ENCODE measurements at regions not wholly inside any gene's neighbourhood (a gene's known extent, or its start where the extent isn't known, plus 50 kb on each side); places are given as distances from the start of the nearest gene placed in this dataset.

- Histone ChIP-seq H3K4ac (ENCODE audit: low read length) (no peak overlapping the region), H4K91ac (ENCODE audit: low read depth, low read length, poor library complexity) (no peak overlapping the region), H3K4me3 (ENCODE audit: low read length in 2 of 2) (peak overlapping the region; percentile 53 to 79), H3K9ac (ENCODE audit: low read depth, low read length, poor library complexity) (no peak overlapping the region), H3K4me1 (ENCODE audit: control insufficient read depth in 2 of 2, insufficient read depth in 1 of 2, low read depth in 1 of 2, low read length in 2 of 2) (peaks cover 0 to 10% of the 10 kb centered on the region in 2 donors), H4K8ac (ENCODE audit: low read depth, low read length) (no peak overlapping the region), H3K27me3 (ENCODE audit: control insufficient read depth in 3 of 3, insufficient read depth in 3 of 3, low read depth in 1 of 3, low read length in 3 of 3) (peaks cover 0 to 11% (median 0%) of the 10 kb centered on the region in 3 experiments), H3K9me3 (replicated peaks in 1 of 2; ENCODE audit: control insufficient read depth in 2 of 2, insufficient read depth in 1 of 2, low read depth in 1 of 2, low read length in 2 of 2) (no peaks in the 10 kb centered on the region), H3K23ac (ENCODE audit: low read depth, low read length, poor library complexity) (no peak overlapping the region), H3K4me2 (ENCODE audit: insufficient read depth, low read length, poor library complexity, severe bottlenecking) (peak overlapping the region; percentile 48), H2AK5ac (ENCODE audit: low read depth, low read length) (no peak overlapping the region), H2BK120ac (ENCODE audit: low read depth, low read length) (no peak overlapping the region), H3K36me3 (replicated peaks in 1 of 2; ENCODE audit: control insufficient read depth in 2 of 2, insufficient read depth in 2 of 2, low read length in 2 of 2) (peaks cover 0 to 11% of the 10 kb centered on the region in 2 donors), H2BK5ac (ENCODE audit: low read length) (no peak overlapping the region), H3K27ac (replicated peaks; ENCODE audit: low read length) (peak overlapping the region; percentile 91), H2AFZ (ENCODE audit: low read length) (peak overlapping the region; percentile 86), H2BK15ac (ENCODE audit: low read length) (no peak overlapping the region), H3K18ac (ENCODE audit: low read length) (no peak overlapping the region), H3K79me1 (ENCODE audit: low read depth, low read length) (no peaks in the 10 kb centered on the region), H2BK12ac (ENCODE audit: low read length) (no peak overlapping the region), H3K14ac (ENCODE audit: low read length) (no peak overlapping the region)
- peak; percentile 81 for DNase-seq (ENCODE audit: low spot score)
- no CpG with 5 or more reads among the region's 15 CpGs for WGBS, 2 donors (ENCODE audit: extremely low coverage in 2 of 2, insufficient read length in 2 of 2, insufficient replicate concordance in 1 of 2)
Measured at GRCh38 chrX:131830400-131831184, 192.5 kb upstream of the STK26 start.

- peaks cover 0 to 6% of the 10 kb centered on the region in 2 donors for H3K36me3 ChIP-seq (replicated peaks in 1 of 2; ENCODE audit: control insufficient read depth in 2 of 2, insufficient read depth in 2 of 2, low read length in 2 of 2)
- no peak overlapping the region for H3K9ac ChIP-seq (ENCODE audit: low read depth, low read length, poor library complexity)
- H3K79me1 ChIP-seq (ENCODE audit: low read depth, low read length): no peaks in the 10 kb centered on the region
- H2AFZ ChIP-seq (ENCODE audit: low read length): peak overlapping the region; percentile 86
- no CpG with 5 or more reads among the region's 2 CpGs for WGBS, 2 donors (ENCODE audit: extremely low coverage in 2 of 2, insufficient read length in 2 of 2, insufficient replicate concordance in 1 of 2)
- H3K4me3 ChIP-seq (ENCODE audit: low read length in 2 of 2): peak overlapping the region in 1 of 2 donors; percentile 53
- H3K23ac ChIP-seq (ENCODE audit: low read depth, low read length, poor library complexity): no peak overlapping the region
- H3K18ac ChIP-seq (ENCODE audit: low read length): no peak overlapping the region
- H2BK12ac ChIP-seq (ENCODE audit: low read length): no peak overlapping the region
- H3K9me3 ChIP-seq (replicated peaks in 1 of 2; ENCODE audit: control insufficient read depth in 2 of 2, insufficient read depth in 1 of 2, low read depth in 1 of 2, low read length in 2 of 2): no peaks in the 10 kb centered on the region
- H2BK15ac ChIP-seq (ENCODE audit: low read length): no peak overlapping the region
- H4K91ac ChIP-seq (ENCODE audit: low read depth, low read length, poor library complexity): no peak overlapping the region
- peaks cover 0 to 10% of the 10 kb centered on the region in 2 donors for H3K4me1 ChIP-seq (ENCODE audit: control insufficient read depth in 2 of 2, insufficient read depth in 1 of 2, low read depth in 1 of 2, low read length in 2 of 2)
- H2BK5ac ChIP-seq (ENCODE audit: low read length): no peak overlapping the region
- H2AK5ac ChIP-seq (ENCODE audit: low read depth, low read length): no peak overlapping the region
- peak overlapping the region; percentile 91 for H3K27ac ChIP-seq (replicated peaks; ENCODE audit: low read length)
- no peak overlapping the region for H3K14ac ChIP-seq (ENCODE audit: low read length)
- H2BK120ac ChIP-seq (ENCODE audit: low read depth, low read length): no peak overlapping the region
- H3K4me2 ChIP-seq (ENCODE audit: insufficient read depth, low read length, poor library complexity, severe bottlenecking): no peak overlapping the region
- peaks cover 0 to 8% (median 0%) of the 10 kb centered on the region in 3 experiments for H3K27me3 ChIP-seq (ENCODE audit: control insufficient read depth in 3 of 3, insufficient read depth in 3 of 3, low read depth in 1 of 3, low read length in 3 of 3)
- no peak overlapping the region for H4K8ac ChIP-seq (ENCODE audit: low read depth, low read length)
- H3K4ac ChIP-seq (ENCODE audit: low read length): no peak overlapping the region
- DNase-seq (ENCODE audit: low spot score): no peak
Measured at GRCh38 chrX:131831185-131831520, 191.9 kb upstream of the STK26 start.

- H3K27ac ChIP-seq (replicated peaks; ENCODE audit: low read length): no peak overlapping the region
- peaks cover 0 to 32% (median 0%) of the 10 kb centered on the region in 3 experiments for H3K27me3 ChIP-seq (ENCODE audit: control insufficient read depth in 3 of 3, insufficient read depth in 3 of 3, low read depth in 1 of 3, low read length in 3 of 3)
- no peak overlapping the region for H2AK5ac ChIP-seq (ENCODE audit: low read depth, low read length)
- no peak for DNase-seq (ENCODE audit: low spot score)
- H3K4me1 ChIP-seq (ENCODE audit: control insufficient read depth in 2 of 2, insufficient read depth in 1 of 2, low read depth in 1 of 2, low read length in 2 of 2): peaks cover 0 to 2% of the 10 kb centered on the region in 2 donors
- H4K91ac ChIP-seq (ENCODE audit: low read depth, low read length, poor library complexity): no peak overlapping the region
- no peak overlapping the region for H2BK12ac ChIP-seq (ENCODE audit: low read length)
- no peak overlapping the region for H3K23ac ChIP-seq (ENCODE audit: low read depth, low read length, poor library complexity)
- no peak overlapping the region for H3K4me2 ChIP-seq (ENCODE audit: insufficient read depth, low read length, poor library complexity, severe bottlenecking)
- H3K4me3 ChIP-seq (ENCODE audit: low read length in 2 of 2): no peak overlapping the region
- no peak overlapping the region for H3K18ac ChIP-seq (ENCODE audit: low read length)
- no peaks in the 10 kb centered on the region for H3K79me1 ChIP-seq (ENCODE audit: low read depth, low read length)
- no CpG with 5 or more reads among the region's 3 CpGs for WGBS, 2 donors (ENCODE audit: extremely low coverage in 2 of 2, insufficient read length in 2 of 2, insufficient replicate concordance in 1 of 2)
- H4K8ac ChIP-seq (ENCODE audit: low read depth, low read length): no peak overlapping the region
- H3K36me3 ChIP-seq (replicated peaks in 1 of 2; ENCODE audit: control insufficient read depth in 2 of 2, insufficient read depth in 2 of 2, low read length in 2 of 2): no peaks in the 10 kb centered on the region
- H2AFZ ChIP-seq (ENCODE audit: low read length): no peak overlapping the region
- H3K9me3 ChIP-seq (replicated peaks in 1 of 2; ENCODE audit: control insufficient read depth in 2 of 2, insufficient read depth in 1 of 2, low read depth in 1 of 2, low read length in 2 of 2): no peaks in the 10 kb centered on the region
- no peak overlapping the region for H3K4ac ChIP-seq (ENCODE audit: low read length)
- H2BK120ac ChIP-seq (ENCODE audit: low read depth, low read length): no peak overlapping the region
- no peak overlapping the region for H3K9ac ChIP-seq (ENCODE audit: low read depth, low read length, poor library complexity)
- H2BK5ac ChIP-seq (ENCODE audit: low read length): no peak overlapping the region
- H2BK15ac ChIP-seq (ENCODE audit: low read length): no peak overlapping the region
- H3K14ac ChIP-seq (ENCODE audit: low read length): no peak overlapping the region
Measured at GRCh38 chrX:131836161-131836560, 186.9 kb upstream of the STK26 start.

GRCh38 chrX:131837325-131837724, 185.8 kb upstream of the STK26 start:
- H2AFZ ChIP-seq (ENCODE audit: low read length): no peak overlapping the region
- H3K4me3 ChIP-seq (ENCODE audit: low read length in 2 of 2): no peak overlapping the region

More at GRCh38 chrX:131837325-131837724, 185.8 kb upstream of the STK26 start:
- Histone ChIP-seq H2BK120ac (ENCODE audit: low read depth, low read length) (no peak overlapping the region), H3K9me3 (replicated peaks in 1 of 2; ENCODE audit: control insufficient read depth in 2 of 2, insufficient read depth in 1 of 2, low read depth in 1 of 2, low read length in 2 of 2) (no peaks in the 10 kb centered on the region), H2BK12ac (ENCODE audit: low read length) (no peak overlapping the region), H4K8ac (ENCODE audit: low read depth, low read length) (no peak overlapping the region), H4K91ac (ENCODE audit: low read depth, low read length, poor library complexity) (no peak overlapping the region), H3K4ac (ENCODE audit: low read length) (no peak overlapping the region), H3K36me3 (replicated peaks in 1 of 2; ENCODE audit: control insufficient read depth in 2 of 2, insufficient read depth in 2 of 2, low read length in 2 of 2) (no peaks in the 10 kb centered on the region), H3K4me1 (ENCODE audit: control insufficient read depth in 2 of 2, insufficient read depth in 1 of 2, low read depth in 1 of 2, low read length in 2 of 2) (peaks cover 0 to 2% of the 10 kb centered on the region in 2 donors), H3K18ac (ENCODE audit: low read length) (no peak overlapping the region), H2AK5ac (ENCODE audit: low read depth, low read length) (no peak overlapping the region), H3K14ac (ENCODE audit: low read length) (no peak overlapping the region), H3K27me3 (ENCODE audit: control insufficient read depth in 3 of 3, insufficient read depth in 3 of 3, low read depth in 1 of 3, low read length in 3 of 3) (peaks cover 0 to 36% (median 0%) of the 10 kb centered on the region in 3 experiments), H2BK15ac (ENCODE audit: low read length) (no peak overlapping the region), H3K79me1 (ENCODE audit: low read depth, low read length) (no peaks in the 10 kb centered on the region), H3K9ac (ENCODE audit: low read depth, low read length, poor library complexity) (no peak overlapping the region), H3K23ac (ENCODE audit: low read depth, low read length, poor library complexity) (no peak overlapping the region), H2BK5ac (ENCODE audit: low read length) (no peak overlapping the region), H3K27ac (replicated peaks; ENCODE audit: low read length) (no peak overlapping the region), H3K4me2 (ENCODE audit: insufficient read depth, low read length, poor library complexity, severe bottlenecking) (no peak overlapping the region)
- DNase-seq (ENCODE audit: low spot score): no peak
